ENCODE measurements at regions not wholly inside any gene's neighbourhood (a gene's known extent, or its start where the extent isn't known, plus 50 kb on each side); places are given as distances from the start of the nearest gene placed in this dataset.

GRCh38 chr7:130970696-130971095, 236.7 kb upstream of the KLF14 start:
- no peak for TF ChIP-seq CTCF (IDR thresholded peaks at IDR 0.05; ENCODE audit: borderline replicate concordance, extremely low read depth, low read length, poor library complexity, severe bottlenecking)
- TF ChIP-seq EZH2 (IDR thresholded peaks at IDR 0.05; ENCODE audit: borderline replicate concordance, low read depth, low read length, severe bottlenecking): no peak
